Trophoblast cell (in vitro differentiated cells and primary cell): ENCODE measurements at regions not wholly inside any gene's neighbourhood (a gene's known extent, or its start where the extent isn't known, plus 50 kb on each side); places are given as distances from the start of the nearest gene placed in this dataset.
A peak's percentile ranks its signal among the peaks of the same experiment; 100 is the strongest.

ENCODE experiments used
- DNase-seq, 2 donors: peaks; one replicate each; pipeline ENCODE4 v3.0.0-alpha.2; 2016
- H2AFZ ChIP-seq: 2 replicates; pipeline ENCODE4 v1.6.1; 2013; ENCODE audit warnings: low read length, moderate library complexity, mild to moderate bottlenecking; ENCODE audit not compliant: insufficient read depth, poor library complexity
- H2AK5ac ChIP-seq: 2 replicates; pipeline ENCODE4 v1.6.1; 2013; ENCODE audit warnings: mild to moderate bottlenecking, low read length
- H2BK120ac ChIP-seq: 2 replicates; pipeline ENCODE4 v1.6.1; 2013; ENCODE audit warnings: low read length, mild to moderate bottlenecking, moderate library complexity; ENCODE audit not compliant: insufficient read depth, poor library complexity
- H2BK12ac ChIP-seq: 2 replicates; pipeline ENCODE4 v1.6.1; 2013; ENCODE audit warnings: mild to moderate bottlenecking, low read length, moderate library complexity
- H2BK5ac ChIP-seq: 2 replicates; pipeline ENCODE4 v1.6.1; 2013; ENCODE audit warnings: low read length, low read depth, moderate library complexity, mild to moderate bottlenecking; ENCODE audit not compliant: poor library complexity
- H3K14ac ChIP-seq: 2 replicates; pipeline ENCODE4 v1.6.1; 2013; ENCODE audit warnings: mild to moderate bottlenecking, low read length
- H3K18ac ChIP-seq: 2 replicates; pipeline ENCODE4 v1.6.1; 2013; ENCODE audit warnings: mild to moderate bottlenecking, low read length
- H3K23ac ChIP-seq: 2 replicates; pipeline ENCODE4 v1.6.1; 2013; ENCODE audit warnings: low read length
- H3K27ac ChIP-seq: 2 replicates; pipeline ENCODE4 v1.5.1; 2013; ENCODE audit warnings: low read depth, mild to moderate bottlenecking, inconsistent platforms, low read length, moderate library complexity
- H3K27me3 ChIP-seq: 2 replicates; pipeline ENCODE4 v1.6.1; 2013; ENCODE audit warnings: inconsistent platforms, mild to moderate bottlenecking, low read length, moderate library complexity; ENCODE audit not compliant: insufficient read depth
- H3K36me3 ChIP-seq, 2 experiments: 1 replicate in 1 of 2; 2 replicates in 1 of 2; pipeline ENCODE4 v1.6.1; 2013; ENCODE audit warnings: low read length in 2 of 2, mild to moderate bottlenecking in 2 of 2, moderate library complexity in 1 of 2; ENCODE audit not compliant: insufficient read depth in 2 of 2, control insufficient read depth in 1 of 2
- H3K4ac ChIP-seq: 2 replicates; pipeline ENCODE4 v1.6.1; 2013; ENCODE audit warnings: low read depth, mild to moderate bottlenecking, low read length, moderate library complexity
- H3K4me1 ChIP-seq, 2 experiments: 1 replicate in 1 of 2; 2 replicates in 1 of 2; pipeline ENCODE4 v1.6.1; 2013; ENCODE audit warnings: low read length in 2 of 2, mild to moderate bottlenecking in 2 of 2, moderate library complexity in 1 of 2; ENCODE audit not compliant: insufficient read depth in 2 of 2, control insufficient read depth in 1 of 2
- H3K4me2 ChIP-seq: 2 replicates; pipeline ENCODE4 v1.6.1; 2013; ENCODE audit warnings: inconsistent platforms, mild to moderate bottlenecking, low read length, moderate library complexity
- H3K4me3 ChIP-seq: 2 replicates; pipeline ENCODE4 v1.5.1; 2013; ENCODE audit warnings: mild to moderate bottlenecking, low read depth, low read length, inconsistent platforms
- H3K79me1 ChIP-seq: one replicate; pipeline ENCODE4 v1.6.1; 2013; ENCODE audit warnings: low read length
- H3K79me2 ChIP-seq: 2 replicates; pipeline ENCODE4 v1.6.1; 2013; ENCODE audit warnings: low read length, mild to moderate bottlenecking; ENCODE audit not compliant: control insufficient read depth, insufficient read depth, poor library complexity
- H3K9ac ChIP-seq: 2 replicates; pipeline ENCODE4 v1.6.1; 2013; ENCODE audit warnings: mild to moderate bottlenecking, low read length
- H3K9me3 ChIP-seq: 2 replicates; pipeline ENCODE4 v1.6.1; 2013; ENCODE audit warnings: low read depth, mild to moderate bottlenecking, control low read depth, inconsistent platforms, low read length; ENCODE audit not compliant: insufficient read depth
- H4K12ac ChIP-seq: 2 replicates; pipeline ENCODE4 v1.6.1; 2013; ENCODE audit warnings: low read depth, mild to moderate bottlenecking, low read length, moderate library complexity
- H4K8ac ChIP-seq: 2 replicates; pipeline ENCODE4 v1.6.1; 2013; ENCODE audit warnings: low read depth, mild to moderate bottlenecking, low read length, moderate library complexity
- H4K91ac ChIP-seq: one replicate; pipeline ENCODE4 v1.6.1; 2013; ENCODE audit warnings: low read depth, mild to moderate bottlenecking, low read length, moderate library complexity
- WGBS: extraction: QIAGEN DNeasy Blood & Tissue Kit; methylation state at CpG from one replicate; pipeline ENCODE4 v1.1.7; 2013; ENCODE audit warnings: missing lambda C conversion rate; ENCODE audit not compliant: insufficient read length, insufficient coverage; ENCODE audit errors: extremely low coverage; 5-methylcytosine and 5-hydroxymethylcytosine counted together

DNA sequence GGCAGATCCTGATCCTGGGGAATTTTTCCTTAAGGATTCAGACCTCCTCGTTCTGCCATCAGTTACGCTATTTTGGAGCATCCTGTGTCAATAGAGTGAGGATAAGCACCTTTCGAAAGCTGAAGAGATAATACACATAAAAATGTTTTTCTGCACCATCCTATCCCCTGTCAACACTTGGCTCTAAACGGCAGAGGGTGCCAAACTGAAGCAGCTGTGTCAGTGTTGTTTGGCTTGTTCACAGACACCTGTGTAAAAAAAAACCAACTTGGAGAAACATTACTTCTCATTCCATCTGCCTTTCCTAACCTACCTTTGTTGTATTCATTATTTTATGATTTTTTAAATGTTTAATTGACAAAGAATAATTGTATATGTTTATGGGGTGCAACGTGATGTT lies 417.0 kb upstream of the DDI1 start:
- H3K4me1 ChIP-seq, result no peaks in the 10 kb centered on the region
- H3K27me3 ChIP-seq, result no peaks in the 10 kb centered on the region
- no peak overlapping the region for H2BK120ac ChIP-seq
- WGBS, result no CpG with 5 or more reads among the region's 5 CpGs
- H3K27ac ChIP-seq, result no peak overlapping the region
- H3K9ac ChIP-seq, result no peak overlapping the region
- no peak overlapping the region for H3K4ac ChIP-seq
- H3K14ac ChIP-seq, result no peak overlapping the region
- no peaks in the 10 kb centered on the region for H3K9me3 ChIP-seq
- no peak overlapping the region for H2BK12ac ChIP-seq
- H3K4me3 ChIP-seq, result no peak overlapping the region
- H2AK5ac ChIP-seq, result no peak overlapping the region
- no peak overlapping the region for H4K8ac ChIP-seq
- no peaks in the 10 kb centered on the region for H3K79me2 ChIP-seq
- H3K79me1 ChIP-seq, result no peaks in the 10 kb centered on the region
- H4K91ac ChIP-seq, result no peak overlapping the region
- H3K4me2 ChIP-seq, result no peak overlapping the region
- H3K23ac ChIP-seq, result no peak overlapping the region
- H2AFZ ChIP-seq, result no peak overlapping the region
- no peaks in the 10 kb centered on the region for H3K36me3 ChIP-seq
- DNase-seq, result peak in 1 of 2 donors; percentile 38
- H2BK5ac ChIP-seq, result no peak overlapping the region
- H3K18ac ChIP-seq, result no peak overlapping the region
- no peak overlapping the region for H4K12ac ChIP-seq

DNA sequence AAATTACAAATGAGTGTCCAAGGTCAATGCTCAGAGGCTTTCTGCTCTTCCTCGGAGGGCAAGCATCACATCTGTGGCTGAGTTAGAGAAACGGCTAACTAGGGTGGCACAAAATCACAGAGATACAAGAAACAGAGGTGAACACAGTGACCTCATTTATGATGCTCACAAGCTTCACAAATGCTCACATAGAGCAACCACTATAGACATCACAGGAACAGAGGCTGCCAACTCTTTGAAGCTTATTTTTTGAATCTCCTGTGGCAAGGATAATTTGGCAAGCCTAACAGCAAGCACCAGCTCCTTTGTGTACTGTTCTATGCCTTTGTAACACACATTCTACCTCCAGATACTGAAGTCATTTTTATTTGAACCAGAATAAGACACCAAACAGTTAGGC lies 416.5 kb upstream of the DDI1 start:
- Histone ChIP-seq H3K36me3 (no peaks in the 10 kb centered on the region), H4K12ac (no peak overlapping the region), H2BK5ac (no peak overlapping the region), H3K14ac (no peak overlapping the region), H3K79me2 (no peaks in the 10 kb centered on the region), H3K23ac (no peak overlapping the region), H3K27me3 (no peaks in the 10 kb centered on the region), H3K27ac (no peak overlapping the region), H4K8ac (no peak overlapping the region), H3K4me3 (no peak overlapping the region), H3K9ac (no peak overlapping the region), H3K79me1 (peaks cover under 1% of the 10 kb centered on the region), H2BK12ac (no peak overlapping the region), H3K18ac (no peak overlapping the region), H3K9me3 (no peaks in the 10 kb centered on the region), H2BK120ac (no peak overlapping the region), H4K91ac (no peak overlapping the region), H2AFZ (no peak overlapping the region), H2AK5ac (no peak overlapping the region), H3K4ac (no peak overlapping the region), H3K4me1 (peaks cover under 1% of the 10 kb centered on the region in 2 experiments), H3K4me2 (no peak overlapping the region)
- no peak for DNase-seq
- WGBS, result no CpG with 5 or more reads among the region's 2 CpGs

DNA sequence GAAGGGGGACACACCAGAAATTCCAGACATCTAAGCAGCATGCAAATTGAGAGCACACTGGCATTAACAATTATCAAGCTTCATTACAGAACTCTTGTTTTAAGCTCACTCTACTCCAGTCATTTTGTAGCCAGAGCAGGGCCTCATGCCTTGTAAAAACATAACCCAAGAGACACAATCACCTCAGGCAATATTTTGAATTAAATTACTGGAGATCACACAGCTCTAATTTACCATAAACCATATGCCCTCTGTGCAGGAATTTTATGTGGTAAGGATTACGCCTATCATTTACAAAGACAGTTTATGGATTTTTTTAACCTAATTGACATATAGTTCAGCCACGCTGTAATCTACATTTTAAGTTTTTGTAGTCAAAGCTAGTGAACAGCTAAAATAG lies 414.1 kb upstream of the DDI1 start:
- no CpG with 5 or more reads among the region's 2 CpGs for WGBS
- no peak overlapping the region for H4K8ac ChIP-seq
- DNase-seq, result no peak

DNA sequence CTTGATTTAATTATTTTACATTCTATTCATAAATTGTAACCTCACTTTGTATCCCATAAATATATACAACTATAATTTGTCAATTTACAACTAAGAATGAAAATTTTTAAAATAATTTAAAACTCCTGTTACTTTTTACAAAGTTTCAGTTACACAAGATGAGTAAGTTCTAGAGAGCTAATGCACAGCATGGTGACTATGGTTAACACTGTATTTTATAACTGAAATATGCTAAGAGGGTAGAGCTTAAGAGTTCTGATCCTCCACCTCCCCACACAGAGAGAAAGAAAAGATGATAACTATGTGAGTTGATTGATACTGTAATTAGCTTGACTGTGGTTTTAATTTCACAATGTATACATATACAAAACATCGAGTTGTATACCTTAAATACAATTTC lies 412.5 kb upstream of the DDI1 start:
- Histone ChIP-seq H3K79me2 (no peaks in the 10 kb centered on the region), H3K4me3 (no peak overlapping the region), H3K4ac (no peak overlapping the region), H3K27me3 (no peaks in the 10 kb centered on the region), H2BK120ac (no peak overlapping the region), H4K8ac (no peak overlapping the region), H4K91ac (no peak overlapping the region), H3K4me2 (no peak overlapping the region), H3K9me3 (no peaks in the 10 kb centered on the region), H3K23ac (no peak overlapping the region), H3K4me1 (peaks cover 8% of the 10 kb centered on the region in 2 experiments), H3K27ac (no peak overlapping the region), H2AK5ac (no peak overlapping the region), H2BK5ac (no peak overlapping the region), H3K36me3 (no peaks in the 10 kb centered on the region), H3K9ac (no peak overlapping the region), H3K18ac (no peak overlapping the region), H2AFZ (no peak overlapping the region), H4K12ac (no peak overlapping the region), H3K79me1 (peaks cover 12% of the 10 kb centered on the region), H3K14ac (no peak overlapping the region), H2BK12ac (no peak overlapping the region)
- DNase-seq, result no peak
- WGBS, result no CpG with 5 or more reads among the region's 1 CpG

More for the DNA sequence above, 414.1 kb upstream of the DDI1 start:
- Histone ChIP-seq H2AFZ (no peak overlapping the region), H2BK12ac (no peak overlapping the region), H3K36me3 (no peaks in the 10 kb centered on the region), H3K4me1 (peaks cover 2% of the 10 kb centered on the region in 2 experiments), H4K12ac (no peak overlapping the region), H3K23ac (no peak overlapping the region), H3K79me2 (no peaks in the 10 kb centered on the region), H3K18ac (no peak overlapping the region), H3K27ac (no peak overlapping the region), H3K9me3 (no peaks in the 10 kb centered on the region), H3K4me2 (no peak overlapping the region), H3K9ac (no peak overlapping the region), H3K4me3 (no peak overlapping the region), H3K4ac (no peak overlapping the region), H2AK5ac (no peak overlapping the region), H2BK5ac (no peak overlapping the region), H2BK120ac (no peak overlapping the region), H3K79me1 (peaks cover 6% of the 10 kb centered on the region), H3K27me3 (no peaks in the 10 kb centered on the region), H3K14ac (no peak overlapping the region), H4K91ac (no peak overlapping the region)
